Thyroid gland (tissue), 4 donors: ENCODE measurements at regions not wholly inside any gene's neighbourhood (a gene's known extent, or its start where the extent isn't known, plus 50 kb on each side); places are given as distances from the start of the nearest gene placed in this dataset.

Experiments used
- POLR2A ChIP-seq, 2 donors: fragments of 450-650 bp; IDR thresholded peaks; one replicate each; pipeline ENCODE4 v1.6.1; 2017; ENCODE audit warnings: antibody characterized with exemption in 2 of 2, mild to moderate bottlenecking in 2 of 2, moderate library complexity in 1 of 2
- TF ChIP-seq, protein P1 (sequence below), 6 experiments: fragments of 200-600 bp in 3 of 6; fragments of 450-650 bp in 3 of 6; sonication (generic) in 3 of 6; IDR thresholded peaks; one replicate each; pipeline ENCODE4 v1.5.1; 2016 to 2019; ENCODE audit warnings: antibody characterized with exemption in 6 of 6, mild to moderate bottlenecking in 2 of 6, inconsistent platforms in 1 of 6, moderate library complexity in 1 of 6

DNA sequence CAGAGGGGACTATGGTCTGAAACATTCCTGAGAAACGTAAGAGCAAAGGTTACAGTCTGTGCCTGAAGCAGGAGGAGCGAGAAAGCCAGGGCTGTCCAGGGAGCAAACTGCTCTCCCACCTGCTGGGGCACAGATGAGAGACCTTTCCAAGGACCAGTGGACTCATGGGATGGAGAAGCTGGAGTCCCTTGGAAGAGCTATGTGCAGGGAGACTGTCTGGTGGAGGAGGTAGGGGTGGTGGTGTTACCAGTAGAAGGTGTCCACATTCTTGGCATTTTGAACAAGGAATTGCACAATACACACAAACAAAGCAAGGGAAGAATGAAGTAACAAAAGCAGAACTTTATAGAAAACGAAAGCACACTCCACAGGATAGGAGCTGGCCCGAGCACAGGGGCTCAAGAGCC is 97.9 kb upstream of the CYRIA start:
- TF ChIP-seq, protein P1, sequence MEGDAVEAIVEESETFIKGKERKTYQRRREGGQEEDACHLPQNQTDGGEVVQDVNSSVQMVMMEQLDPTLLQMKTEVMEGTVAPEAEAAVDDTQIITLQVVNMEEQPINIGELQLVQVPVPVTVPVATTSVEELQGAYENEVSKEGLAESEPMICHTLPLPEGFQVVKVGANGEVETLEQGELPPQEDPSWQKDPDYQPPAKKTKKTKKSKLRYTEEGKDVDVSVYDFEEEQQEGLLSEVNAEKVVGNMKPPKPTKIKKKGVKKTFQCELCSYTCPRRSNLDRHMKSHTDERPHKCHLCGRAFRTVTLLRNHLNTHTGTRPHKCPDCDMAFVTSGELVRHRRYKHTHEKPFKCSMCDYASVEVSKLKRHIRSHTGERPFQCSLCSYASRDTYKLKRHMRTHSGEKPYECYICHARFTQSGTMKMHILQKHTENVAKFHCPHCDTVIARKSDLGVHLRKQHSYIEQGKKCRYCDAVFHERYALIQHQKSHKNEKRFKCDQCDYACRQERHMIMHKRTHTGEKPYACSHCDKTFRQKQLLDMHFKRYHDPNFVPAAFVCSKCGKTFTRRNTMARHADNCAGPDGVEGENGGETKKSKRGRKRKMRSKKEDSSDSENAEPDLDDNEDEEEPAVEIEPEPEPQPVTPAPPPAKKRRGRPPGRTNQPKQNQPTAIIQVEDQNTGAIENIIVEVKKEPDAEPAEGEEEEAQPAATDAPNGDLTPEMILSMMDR (IDR thresholded peaks at IDR 0.05), result no peak
- no peak for TF ChIP-seq POLR2A (IDR thresholded peaks at IDR 0.05)
